Esophagus (tissue), 2 donors: ENCODE measurements at regions not wholly inside any gene's neighbourhood (a gene's known extent, or its start where the extent isn't known, plus 50 kb on each side); places are given as distances from the start of the nearest gene placed in this dataset.

Source experiments
- H3K27ac ChIP-seq, 2 donors: one replicate each; pipeline ENCODE4 v1.5.1; 2013; ENCODE audit warnings: low read depth in 2 of 2, mild to moderate bottlenecking in 2 of 2, inconsistent platforms in 1 of 2, low read length in 1 of 2, moderate library complexity in 1 of 2
- H3K27me3 ChIP-seq, 2 donors: one replicate each; pipeline ENCODE4 v1.6.1; 2013; ENCODE audit warnings: low read length in 2 of 2, control low read depth in 1 of 2, mild to moderate bottlenecking in 1 of 2; ENCODE audit not compliant: insufficient read depth in 2 of 2, control insufficient read depth in 1 of 2
- H3K36me3 ChIP-seq, 2 donors: one replicate each; pipeline ENCODE4 v1.6.1; 2013; ENCODE audit warnings: low read length in 1 of 2; ENCODE audit not compliant: control insufficient read depth in 2 of 2, insufficient read depth in 2 of 2
- H3K4me1 ChIP-seq, 2 donors: one replicate each; pipeline ENCODE4 v1.6.1; 2013; ENCODE audit warnings: low read length in 1 of 2; ENCODE audit not compliant: control insufficient read depth in 2 of 2, insufficient read depth in 2 of 2
- H3K4me3 ChIP-seq, 2 donors: one replicate each; pipeline ENCODE4 v1.5.1; 2013; ENCODE audit warnings: low read length in 2 of 2, mild to moderate bottlenecking in 2 of 2, low read depth in 1 of 2, moderate library complexity in 1 of 2
- H3K9me3 ChIP-seq, 2 donors: one replicate each; pipeline ENCODE4 v1.6.1; 2013; ENCODE audit warnings: mild to moderate bottlenecking in 2 of 2, low read depth in 1 of 2, low read length in 1 of 2, moderate library complexity in 1 of 2; ENCODE audit not compliant: control insufficient read depth in 2 of 2, insufficient read depth in 1 of 2
- WGBS, 2 donors: extraction: QIAGEN DNeasy Blood & Tissue Kit; methylation state at CpG; one replicate each; pipeline ENCODE4 v1.1.7; 2013; 5-methylcytosine and 5-hydroxymethylcytosine counted together
- donor health status: healthy with polysubstance abuse.
- donor health status: Bipolar disorder and iron deficiency.

GRCh38 chr11:122319691-122320620 is 203.9 kb upstream of the BLID start:
- Histone ChIP-seq H3K27me3 (no peaks in the 10 kb centered on the region), H3K9me3 (no peaks in the 10 kb centered on the region), H3K4me3 (no peak overlapping the region), H3K27ac (no peak overlapping the region), H3K4me1 (peaks cover 0 to 2% of the 10 kb centered on the region in 2 donors), H3K36me3 (no peaks in the 10 kb centered on the region)
- 49 to 54% methylated on average over 8 of the region's 8 CpGs for WGBS, 2 donors

DNA sequence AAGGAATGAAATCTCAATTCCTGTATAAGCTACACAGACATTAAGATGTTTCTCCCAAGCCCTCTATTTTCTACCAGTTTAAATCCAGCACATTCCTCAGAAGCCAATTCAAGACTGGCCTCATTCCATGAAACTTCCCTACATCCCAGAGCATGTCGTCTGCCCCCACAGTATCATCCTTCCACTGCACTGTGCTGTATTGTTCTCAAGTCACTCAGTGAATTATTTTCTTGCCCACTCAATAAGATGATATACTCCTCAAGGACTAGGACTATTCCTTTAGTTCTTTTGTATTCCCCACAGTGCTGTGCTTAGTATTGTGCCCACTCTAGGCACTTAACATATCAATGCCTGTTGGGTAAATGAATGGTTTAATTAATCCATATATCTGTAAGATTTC is 203.1 kb upstream of the BLID start:
- H3K27me3 ChIP-seq = no peaks in the 10 kb centered on the region
- peaks cover 0 to 2% of the 10 kb centered on the region in 2 donors for H3K4me1 ChIP-seq
- WGBS, 2 donors = 37 to 40% methylated on average over 1 of the region's 1 CpG
- no peak overlapping the region for H3K4me3 ChIP-seq
- H3K9me3 ChIP-seq = no peaks in the 10 kb centered on the region
- H3K36me3 ChIP-seq = no peaks in the 10 kb centered on the region
- no peak overlapping the region for H3K27ac ChIP-seq

- Histone ChIP-seq H3K27ac (no peak overlapping the region), H3K36me3 (no peaks in the 10 kb centered on the region)
Observed at GRCh38 chr11:122317305-122317704, 201.3 kb upstream of the BLID start.

GRCh38 chr11:122313581-122313980 is 197.6 kb upstream of the BLID start:
- 80 to 85% methylated on average over 5 of the region's 5 CpGs for WGBS, 2 donors
- Histone ChIP-seq H3K36me3 (no peaks in the 10 kb centered on the region), H3K27me3 (no peaks in the 10 kb centered on the region), H3K27ac (no peak overlapping the region), H3K4me1 (no peaks in the 10 kb centered on the region), H3K4me3 (no peak overlapping the region), H3K9me3 (no peaks in the 10 kb centered on the region)

More at GRCh38 chr11:122317305-122317704, 201.3 kb upstream of the BLID start:
- peaks cover 0 to 2% of the 10 kb centered on the region in 2 donors for H3K4me1 ChIP-seq
- H3K27me3 ChIP-seq = no peaks in the 10 kb centered on the region
- no peaks in the 10 kb centered on the region for H3K9me3 ChIP-seq
- no peak overlapping the region for H3K4me3 ChIP-seq

- WGBS, 2 donors = 85 to 89% methylated on average over 5 of the region's 5 CpGs
- H3K4me1 ChIP-seq = no peaks in the 10 kb centered on the region
Observed at GRCh38 chr11:122311216-122311755, 195.3 kb upstream of the BLID start.

DNA sequence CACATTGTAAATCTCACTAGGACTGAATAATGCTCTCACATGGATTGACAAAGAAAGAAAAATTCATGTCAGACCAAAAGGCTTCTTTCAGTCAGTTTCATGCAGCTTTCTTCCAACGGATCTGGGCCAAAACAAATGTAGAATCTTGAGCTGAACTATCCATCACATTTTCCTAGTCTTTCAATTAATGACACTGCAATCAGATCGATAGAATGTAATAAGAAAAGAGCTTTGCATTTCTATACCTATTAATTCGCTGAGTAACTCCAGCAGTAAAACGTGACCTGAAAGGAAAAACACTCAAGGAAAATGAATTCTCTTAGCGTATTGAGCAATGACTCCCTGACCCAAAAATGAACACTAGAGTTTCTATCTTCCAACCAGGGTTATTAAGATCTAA is 194.8 kb upstream of the BLID start:
- WGBS, 2 donors = 75 to 83% methylated on average over 5 of the region's 5 CpGs
- Histone ChIP-seq H3K27ac (no peak overlapping the region), H3K4me3 (no peak overlapping the region), H3K36me3 (no peaks in the 10 kb centered on the region), H3K27me3 (no peaks in the 10 kb centered on the region), H3K9me3 (no peaks in the 10 kb centered on the region), H3K4me1 (no peaks in the 10 kb centered on the region)

More at GRCh38 chr11:122311216-122311755, 195.3 kb upstream of the BLID start:
- Histone ChIP-seq H3K27ac (no peak overlapping the region), H3K27me3 (no peaks in the 10 kb centered on the region), H3K36me3 (no peaks in the 10 kb centered on the region), H3K9me3 (no peaks in the 10 kb centered on the region), H3K4me3 (no peak overlapping the region)

DNA sequence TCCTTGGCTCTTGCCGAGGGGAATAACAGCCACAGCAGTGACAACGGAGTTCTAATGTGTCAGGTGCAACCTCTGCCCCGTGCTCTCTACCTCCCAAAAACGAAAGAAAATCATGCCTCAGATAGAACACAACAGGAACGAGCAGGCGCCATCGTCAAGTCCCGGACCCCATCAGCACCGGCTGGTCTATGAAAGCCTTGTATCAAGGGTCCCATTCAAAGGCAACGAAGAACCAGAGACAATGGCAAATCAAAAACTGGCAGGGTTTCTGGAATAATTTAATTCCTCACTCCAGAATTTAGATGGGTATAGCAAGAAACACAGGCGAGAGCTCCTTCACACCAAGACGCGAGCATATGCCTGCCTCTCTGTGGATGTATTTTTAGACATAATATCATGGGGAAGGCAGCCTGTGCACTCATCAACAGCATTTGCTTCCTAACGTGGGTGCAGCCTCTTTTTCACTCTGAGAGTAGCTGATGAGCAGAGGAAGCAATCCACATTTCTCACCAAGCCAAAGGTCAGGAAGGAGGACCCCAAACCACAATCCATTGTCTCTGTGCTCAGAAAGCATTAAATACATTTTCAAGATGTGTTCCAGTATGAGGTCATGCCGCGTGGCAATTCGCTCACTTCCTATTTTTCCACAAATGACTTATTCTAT is 193.4 kb upstream of the BLID start:
- Histone ChIP-seq H3K4me3 (no peak overlapping the region), H3K9me3 (no peaks in the 10 kb centered on the region), H3K27me3 (no peaks in the 10 kb centered on the region), H3K36me3 (no peaks in the 10 kb centered on the region), H3K27ac (no peak overlapping the region), H3K4me1 (no peaks in the 10 kb centered on the region)
- 66 to 75% methylated on average over 17 of the region's 17 CpGs for WGBS, 2 donors

DNA sequence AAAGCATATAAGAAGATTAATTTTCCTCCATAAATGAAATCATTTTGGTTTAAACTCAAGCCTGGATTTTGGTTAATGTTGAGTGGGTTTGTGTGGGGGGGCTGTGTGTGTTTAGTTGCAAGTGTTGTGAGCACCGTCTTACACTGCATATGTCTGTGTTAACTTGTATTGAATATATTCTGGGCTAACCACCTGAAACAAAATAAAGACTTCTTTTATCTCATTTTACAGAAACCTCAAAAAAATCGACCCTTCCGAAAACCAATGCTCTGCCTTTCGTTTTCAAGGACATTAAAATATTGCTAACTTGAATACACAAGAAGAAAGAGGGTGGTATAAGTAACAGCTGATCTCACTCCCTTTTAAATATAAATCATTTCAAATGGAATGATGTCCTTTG is 192.2 kb upstream of the BLID start:
- no peaks in the 10 kb centered on the region for H3K4me1 ChIP-seq
- H3K36me3 ChIP-seq = no peaks in the 10 kb centered on the region
- no peak overlapping the region for H3K4me3 ChIP-seq
- H3K27me3 ChIP-seq = no peaks in the 10 kb centered on the region
- 88% methylated on average over 4 of the region's 4 CpGs for WGBS, 2 donors
- no peak overlapping the region for H3K27ac ChIP-seq
- no peaks in the 10 kb centered on the region for H3K9me3 ChIP-seq

GRCh38 chr11:122307476-122308035 is 191.5 kb upstream of the BLID start:
- Histone ChIP-seq H3K4me1 (no peaks in the 10 kb centered on the region), H3K4me3 (no peak overlapping the region)

More at GRCh38 chr11:122307476-122308035, 191.5 kb upstream of the BLID start:
- H3K9me3 ChIP-seq = no peaks in the 10 kb centered on the region
- H3K27ac ChIP-seq = no peak overlapping the region
- no peaks in the 10 kb centered on the region for H3K36me3 ChIP-seq
- no peaks in the 10 kb centered on the region for H3K27me3 ChIP-seq
- 63 to 67% methylated on average over 4 of the region's 4 CpGs for WGBS, 2 donors
